ENCODE measurements at regions not wholly inside any gene's neighbourhood (a gene's known extent, or its start where the extent isn't known, plus 50 kb on each side); places are given as distances from the start of the nearest gene placed in this dataset.

GRCh38 chr12:78550831-78551230 lies 313.7 kb upstream of the SYT1 start:
- Histone ChIP-seq H4K20me1 (replicated peaks; ENCODE audit: control insufficient read depth, extremely low read depth, insufficient read depth, low read length) (no peaks in the 10 kb centered on the region), H3K4me3 (replicated peaks in 1 of 3; ENCODE audit: insufficient read depth in 1 of 3, low read depth in 1 of 3, low read length in 3 of 3) (no peak overlapping the region), H2AFZ (ENCODE audit: low read depth, low read length) (no peak overlapping the region), H3K36me3 (ENCODE audit: control insufficient read depth in 2 of 2, extremely low read depth in 1 of 2, insufficient read depth in 2 of 2, low read length in 2 of 2) (no peaks in the 10 kb centered on the region), H3K9ac (replicated peaks; ENCODE audit: extremely low read depth, insufficient read depth, low read length) (no peak overlapping the region), H3K9me3 (replicated peaks; ENCODE audit: control insufficient read depth, insufficient read depth, low read length) (no peaks in the 10 kb centered on the region), H3K4me2 (ENCODE audit: insufficient read depth, low read length) (no peak overlapping the region), H3K79me2 (ENCODE audit: control insufficient read depth, insufficient read depth, low read length) (no peaks in the 10 kb centered on the region), H3K27ac (ENCODE audit: insufficient read depth, low read depth, low read length) (no peak overlapping the region), H3K27me3 (ENCODE audit: control insufficient read depth in 2 of 2, insufficient read depth in 2 of 2, low read length in 2 of 2) (peaks cover 1 to 13% of the 10 kb centered on the region in 2 experiments), H3K4me1 (ENCODE audit: control insufficient read depth, extremely low read depth, insufficient read depth, low read length) (no peaks in the 10 kb centered on the region), H3K9me1 (replicated peaks; ENCODE audit: control insufficient read depth, extremely low read depth, insufficient read depth, low read length) (no peaks in the 10 kb centered on the region)
- ChIA-PET POLR2A (no interaction called here), CTCF (interaction anchor here (1.0 kb wide), 1 partner anchor 624 kb away, joined by 3 read pairs; no protein-coding TSS in a partner anchor)
- FAIRE-seq (no peak), DNase-seq (ENCODE audit: low read depth, low spot score) (no peak)
- dilution Hi-C loops (cut with MboI; ENCODE audit: extremely low pct_ligation_motif_present, low sequenced_read_pairs) (no loop called here), intact Hi-C loops (cut with micrococcal nuclease) (no loop called here)
- TF ChIP-seq MYC (IDR thresholded peaks at IDR 0.05; ENCODE audit: low read depth, low read length) (no peak), JUN (IDR thresholded peaks at IDR 0.05; ENCODE audit: borderline replicate concordance, insufficient read depth, insufficient read length, low read depth) (no peak), CTCF (IDR thresholded peaks at IDR 0.05; ENCODE audit: extremely low read depth in 1 of 2, insufficient read depth in 1 of 2, low read depth in 1 of 2, low read length in 2 of 2) (no peak), POLR2AphosphoS5 (IDR thresholded peaks at IDR 0.05; ENCODE audit: insufficient read depth, low read depth, low read length) (no peak), GATA2 (IDR thresholded peaks at IDR 0.05; ENCODE audit: insufficient read depth, insufficient read length, low read depth, low read length) (no peak), POLR2A (IDR thresholded peaks at IDR 0.05; ENCODE audit: low read depth, low read length) (no peak), FOS (IDR thresholded peaks at IDR 0.05; ENCODE audit: borderline replicate concordance, insufficient read depth, low read length) (no peak), EZH2 (IDR thresholded peaks at IDR 0.05; ENCODE audit: borderline replicate concordance, low read depth, low read length, severe bottlenecking) (no peak), MAX (IDR thresholded peaks at IDR 0.05; ENCODE audit: insufficient read depth, insufficient read length) (no peak)
- no TSS peak for BruUV-seq (replicated peaks)
